Tibial nerve (tissue), 4 donors: ENCODE measurements at regions not wholly inside any gene's neighbourhood (a gene's known extent, or its start where the extent isn't known, plus 50 kb on each side); places are given as distances from the start of the nearest gene placed in this dataset.

ENCODE experiments used
- DNase-seq, 2 donors: peaks; one replicate each; pipeline ENCODE4 v3.0.0-alpha.2; 2019; ENCODE audit warnings: low spot score in 2 of 2
- H3K27ac ChIP-seq, 4 donors: fragments of 200-600 bp; sonication (generic) in 3 of 4; one replicate each; pipeline ENCODE4 v1.5.1; 2017 to 2019; ENCODE audit warnings: mild to moderate bottlenecking in 1 of 4
- H3K27me3 ChIP-seq, 2 donors: fragments of 200-600 bp; sonication (generic) in 1 of 2; one replicate each; pipeline versions ENCODE4 v1.5.1 to v1.6.0; 2017 to 2019
- H3K36me3 ChIP-seq, 3 donors: fragments of 200-600 bp; sonication (generic); one replicate each; pipeline ENCODE4 v1.5.1; 2018 to 2019
- H3K4me1 ChIP-seq, 4 donors: fragments of 200-600 bp; sonication (generic) in 3 of 4; one replicate each; pipeline ENCODE4 v1.5.1; 2017 to 2019
- H3K4me3 ChIP-seq, 4 donors: fragments of 200-600 bp; sonication (generic) in 3 of 4; one replicate each; pipeline ENCODE4 v1.5.1; 2017 to 2019; ENCODE audit warnings: mild to moderate bottlenecking in 1 of 4, moderate library complexity in 1 of 4
- H3K9me3 ChIP-seq, 4 donors: fragments of 200-600 bp; sonication (generic) in 3 of 4; one replicate each; pipeline ENCODE4 v1.5.1; 2017 to 2019
- CTCF ChIP-seq, 5 experiments: fragments of 200-600 bp in 3 of 5; fragments of 450-650 bp in 2 of 5; sonication (generic) in 3 of 5; IDR thresholded peaks; one replicate each; pipeline ENCODE4 v1.5.1; 2016 to 2019; ENCODE audit warnings: antibody characterized with exemption in 5 of 5, mild to moderate bottlenecking in 3 of 5, moderate library complexity in 2 of 5
- EP300 ChIP-seq, 2 donors: sonication (generic); formaldehyde crosslinking; IDR thresholded peaks; one replicate each; pipeline ENCODE4 v1.6.1; 2017; ENCODE audit warnings: antibody characterized with exemption in 2 of 2, mild to moderate bottlenecking in 1 of 2
- POLR2A ChIP-seq, 2 donors: fragments of 450-650 bp; IDR thresholded peaks; one replicate each; pipeline ENCODE4 v1.6.1; 2017; ENCODE audit warnings: antibody characterized with exemption in 2 of 2, mild to moderate bottlenecking in 2 of 2, moderate library complexity in 2 of 2
- WGBS, 2 donors: methylation state at CpG; one replicate each; pipeline ENCODE4 v1.1.5; 2018; 5-methylcytosine and 5-hydroxymethylcytosine counted together

GRCh38 chr16:7976125-7976524 lies 614.2 kb downstream of the TMEM114 start:
- H3K4me1 ChIP-seq = no peaks in the 10 kb centered on the region
- TF ChIP-seq CTCF (IDR thresholded peaks at IDR 0.05) = no peak
- TF ChIP-seq POLR2A (IDR thresholded peaks at IDR 0.05) = no peak
- TF ChIP-seq EP300 (IDR thresholded peaks at IDR 0.05) = no peak
- no peak for DNase-seq
- no peak overlapping the region for H3K27ac ChIP-seq
- no peaks in the 10 kb centered on the region for H3K36me3 ChIP-seq
- H3K27me3 ChIP-seq = no peaks in the 10 kb centered on the region
- no peak overlapping the region for H3K4me3 ChIP-seq
- WGBS, 2 donors = 83 to 86% methylated on average over 5 of the region's 5 CpGs
- no peaks in the 10 kb centered on the region for H3K9me3 ChIP-seq

- Histone ChIP-seq H3K27ac (no peak overlapping the region), H3K27me3 (no peaks in the 10 kb centered on the region), H3K4me3 (no peak overlapping the region), H3K4me1 (no peaks in the 10 kb centered on the region), H3K36me3 (no peaks in the 10 kb centered on the region), H3K9me3 (no peaks in the 10 kb centered on the region)
- DNase-seq = no peak
- no peak for TF ChIP-seq CTCF (IDR thresholded peaks at IDR 0.05)
- no peak for TF ChIP-seq EP300 (IDR thresholded peaks at IDR 0.05)
- TF ChIP-seq POLR2A (IDR thresholded peaks at IDR 0.05) = no peak
- 75 to 78% methylated on average over 4 of the region's 4 CpGs for WGBS, 2 donors
Measured at GRCh38 chr16:7967996-7968509, 622.3 kb downstream of the TMEM114 start.

- no peaks in the 10 kb centered on the region for H3K27me3 ChIP-seq
- H3K4me1 ChIP-seq = no peaks in the 10 kb centered on the region
- no peak overlapping the region for H3K4me3 ChIP-seq
- no peak for TF ChIP-seq POLR2A (IDR thresholded peaks at IDR 0.05)
- TF ChIP-seq EP300 (IDR thresholded peaks at IDR 0.05) = no peak
- no peak for TF ChIP-seq CTCF (IDR thresholded peaks at IDR 0.05)
- DNase-seq = no peak
- whole genome bisulfite sequencing, 2 donors = 44 to 48% methylated on average over 5 of the region's 5 CpGs
- no peaks in the 10 kb centered on the region for H3K9me3 ChIP-seq
- no peaks in the 10 kb centered on the region for H3K36me3 ChIP-seq
- no peak overlapping the region for H3K27ac ChIP-seq
Measured at GRCh38 chr16:7964744-7965143, 625.6 kb downstream of the TMEM114 start.

- H3K27me3 ChIP-seq = no peaks in the 10 kb centered on the region
- H3K36me3 ChIP-seq = no peaks in the 10 kb centered on the region
- 35 to 38% methylated on average over 6 of the region's 6 CpGs for WGBS, 2 donors
- H3K27ac ChIP-seq = no peak overlapping the region
- DNase-seq = no peak
- no peak overlapping the region for H3K4me3 ChIP-seq
- no peaks in the 10 kb centered on the region for H3K9me3 ChIP-seq
- TF ChIP-seq CTCF (IDR thresholded peaks at IDR 0.05) = no peak
- H3K4me1 ChIP-seq = no peaks in the 10 kb centered on the region
Measured at GRCh38 chr16:7964167-7964566, 626.1 kb downstream of the TMEM114 start.

- Histone ChIP-seq H3K27ac (no peak overlapping the region), H3K4me1 (no peaks in the 10 kb centered on the region), H3K36me3 (no peaks in the 10 kb centered on the region), H3K27me3 (no peaks in the 10 kb centered on the region), H3K9me3 (no peaks in the 10 kb centered on the region), H3K4me3 (no peak overlapping the region)
- no peak for DNase-seq
- TF ChIP-seq EP300 (IDR thresholded peaks at IDR 0.05) = no peak
- TF ChIP-seq POLR2A (IDR thresholded peaks at IDR 0.05) = no peak
- no peak for TF ChIP-seq CTCF (IDR thresholded peaks at IDR 0.05)
- WGBS, 2 donors = 86% methylated on average over 9 of the region's 9 CpGs
Measured at GRCh38 chr16:7962091-7962879, 628.0 kb downstream of the TMEM114 start.
